ENCODE measurements at regions not wholly inside any gene's neighbourhood (a gene's known extent, or its start where the extent isn't known, plus 50 kb on each side); places are given as distances from the start of the nearest gene placed in this dataset.

DNA sequence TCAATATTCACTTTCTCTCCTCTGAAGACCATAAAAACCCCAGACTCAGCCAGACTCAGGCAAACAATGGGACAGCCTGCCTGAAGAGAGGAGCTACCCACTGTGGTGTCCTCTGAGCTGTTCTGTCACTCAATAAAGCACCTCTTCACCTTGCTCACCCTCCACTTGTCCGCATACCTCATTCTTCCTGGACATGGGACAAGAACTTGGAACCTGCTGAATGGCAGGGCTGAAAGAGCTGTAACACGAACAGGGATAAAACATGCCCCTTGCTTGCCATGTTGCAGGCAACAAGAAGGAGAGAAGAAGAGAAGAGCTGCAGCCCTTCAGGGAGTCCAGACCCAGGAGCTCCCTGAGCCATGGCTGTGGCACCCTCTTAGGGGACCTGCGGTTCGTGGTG is 86.8 kb upstream of the SEMA6A start:
- Mint-ChIP-seq H3K27me3 (ENCODE audit: low read depth in 2 of 2) (no peaks in the 10 kb centered on the region), H3K9me3 (peaks cover 8% of the 10 kb centered on the region in 2 donors), H3K36me3 (no peaks in the 10 kb centered on the region), H3K4me3 (no peak overlapping the region), H3K27ac (no peak overlapping the region), H3K4me1 (no peaks in the 10 kb centered on the region)
- H3K4me3 ChIP-seq (ENCODE audit: low read length) = no peak overlapping the region
- DNase-seq (no peak), ATAC-seq (no peak)
- no peak overlapping the region for H3K27ac ChIP-seq (ENCODE audit: low read length)
- no peaks in the 10 kb centered on the region for H3K36me3 ChIP-seq (ENCODE audit: control insufficient read depth, insufficient read depth, low read length)
- no peaks in the 10 kb centered on the region for H3K27me3 ChIP-seq (ENCODE audit: control insufficient read depth, insufficient read depth, low read length)
- no peaks in the 10 kb centered on the region for H3K4me1 ChIP-seq (ENCODE audit: control insufficient read depth, insufficient read depth, low read length)
- TF ChIP-seq, protein P1, sequence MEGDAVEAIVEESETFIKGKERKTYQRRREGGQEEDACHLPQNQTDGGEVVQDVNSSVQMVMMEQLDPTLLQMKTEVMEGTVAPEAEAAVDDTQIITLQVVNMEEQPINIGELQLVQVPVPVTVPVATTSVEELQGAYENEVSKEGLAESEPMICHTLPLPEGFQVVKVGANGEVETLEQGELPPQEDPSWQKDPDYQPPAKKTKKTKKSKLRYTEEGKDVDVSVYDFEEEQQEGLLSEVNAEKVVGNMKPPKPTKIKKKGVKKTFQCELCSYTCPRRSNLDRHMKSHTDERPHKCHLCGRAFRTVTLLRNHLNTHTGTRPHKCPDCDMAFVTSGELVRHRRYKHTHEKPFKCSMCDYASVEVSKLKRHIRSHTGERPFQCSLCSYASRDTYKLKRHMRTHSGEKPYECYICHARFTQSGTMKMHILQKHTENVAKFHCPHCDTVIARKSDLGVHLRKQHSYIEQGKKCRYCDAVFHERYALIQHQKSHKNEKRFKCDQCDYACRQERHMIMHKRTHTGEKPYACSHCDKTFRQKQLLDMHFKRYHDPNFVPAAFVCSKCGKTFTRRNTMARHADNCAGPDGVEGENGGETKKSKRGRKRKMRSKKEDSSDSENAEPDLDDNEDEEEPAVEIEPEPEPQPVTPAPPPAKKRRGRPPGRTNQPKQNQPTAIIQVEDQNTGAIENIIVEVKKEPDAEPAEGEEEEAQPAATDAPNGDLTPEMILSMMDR (IDR thresholded peaks at IDR 0.05) = no peak
- H3K9me3 ChIP-seq (ENCODE audit: control insufficient read depth, insufficient read depth, low read length) = no peaks in the 10 kb centered on the region
- WGBS (ENCODE audit: insufficient coverage) = 65% methylated on average over 4 of the region's 4 CpGs
- intact Hi-C loops (cut with micrococcal nuclease) = no loop called here

DNA sequence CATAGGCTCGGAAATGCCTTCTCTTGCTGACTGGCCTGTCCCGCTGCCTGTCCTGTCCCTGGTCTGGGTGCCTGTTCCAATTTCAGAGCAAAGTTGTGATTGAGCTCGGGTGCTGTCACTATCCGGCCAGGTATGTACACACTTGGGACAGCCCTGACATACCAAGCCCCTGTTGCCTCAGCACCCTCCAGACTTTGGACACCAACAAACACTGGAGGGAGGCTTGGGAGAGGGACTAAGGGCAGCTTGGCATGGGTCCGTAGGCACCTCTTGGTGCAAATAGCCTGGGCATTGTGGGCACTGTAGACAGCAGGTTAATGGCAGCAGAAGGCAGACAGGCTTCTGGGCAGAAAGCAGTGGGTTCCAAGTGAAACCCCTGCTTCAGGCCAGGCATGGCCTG is 86.3 kb upstream of the SEMA6A start:
- intact Hi-C loops (cut with micrococcal nuclease) = no loop called here
- H3K4me3 ChIP-seq (ENCODE audit: low read length) = no peak overlapping the region
- H3K27me3 Mint-ChIP-seq (ENCODE audit: low read depth in 2 of 2) = no peaks in the 10 kb centered on the region
- TF ChIP-seq, protein P1 (IDR thresholded peaks at IDR 0.05) = no peak
- no peaks in the 10 kb centered on the region for H3K9me3 ChIP-seq (ENCODE audit: control insufficient read depth, insufficient read depth, low read length)
- H3K36me3 ChIP-seq (ENCODE audit: control insufficient read depth, insufficient read depth, low read length) = no peaks in the 10 kb centered on the region
- H3K27me3 ChIP-seq (ENCODE audit: control insufficient read depth, insufficient read depth, low read length) = no peaks in the 10 kb centered on the region
- no peak for ATAC-seq
- no peak for DNase-seq
- H3K4me1 Mint-ChIP-seq = no peaks in the 10 kb centered on the region
- 87% methylated on average over 5 of the region's 5 CpGs for WGBS (ENCODE audit: insufficient coverage)
- no peaks in the 10 kb centered on the region for H3K4me1 ChIP-seq (ENCODE audit: control insufficient read depth, insufficient read depth, low read length)
- H3K4me3 Mint-ChIP-seq = no peak overlapping the region
- peaks cover 8% of the 10 kb centered on the region in 2 donors for H3K9me3 Mint-ChIP-seq
- no peak overlapping the region for H3K27ac ChIP-seq (ENCODE audit: low read length)
- no peaks in the 10 kb centered on the region for H3K36me3 Mint-ChIP-seq
- H3K27ac Mint-ChIP-seq = no peak overlapping the region

DNA sequence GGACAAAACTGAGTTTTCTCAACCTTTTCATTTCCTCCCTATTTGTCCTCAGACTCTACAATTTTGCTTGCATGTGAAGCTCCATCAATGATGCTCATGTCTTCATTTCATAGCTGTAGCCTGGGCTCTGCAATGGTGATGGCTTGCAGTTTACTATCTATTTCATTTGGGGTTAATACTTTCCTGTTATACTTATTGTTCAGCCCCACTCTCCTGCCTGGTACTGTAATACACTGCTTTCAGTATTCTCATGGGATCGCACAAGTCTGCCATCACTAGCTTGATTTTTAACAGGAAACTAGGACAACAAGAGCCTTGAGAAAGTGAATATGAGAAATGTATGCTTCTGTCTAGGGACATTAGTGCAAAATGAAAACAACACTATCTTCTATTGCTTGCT is 84.2 kb upstream of the SEMA6A start:
- H3K36me3 ChIP-seq (ENCODE audit: control insufficient read depth, insufficient read depth, low read length) = no peaks in the 10 kb centered on the region
- H3K27me3 ChIP-seq (ENCODE audit: control insufficient read depth, insufficient read depth, low read length) = no peaks in the 10 kb centered on the region
- Mint-ChIP-seq H3K36me3 (no peaks in the 10 kb centered on the region), H3K9me3 (peaks cover 0 to 3% of the 10 kb centered on the region in 2 donors), H3K27ac (no peak overlapping the region), H3K27me3 (ENCODE audit: low read depth in 2 of 2) (no peaks in the 10 kb centered on the region), H3K4me1 (no peaks in the 10 kb centered on the region), H3K4me3 (no peak overlapping the region)
- ATAC-seq (no peak), DNase-seq (no peak)
- WGBS (ENCODE audit: insufficient coverage) = 100% methylated on average over 1 of the region's 1 CpG
- H3K27ac ChIP-seq (ENCODE audit: low read length) = no peak overlapping the region
- intact Hi-C loops (cut with micrococcal nuclease) = no loop called here
- no peak overlapping the region for H3K4me3 ChIP-seq (ENCODE audit: low read length)
- no peaks in the 10 kb centered on the region for H3K9me3 ChIP-seq (ENCODE audit: control insufficient read depth, insufficient read depth, low read length)
- H3K4me1 ChIP-seq (ENCODE audit: control insufficient read depth, insufficient read depth, low read length) = no peaks in the 10 kb centered on the region
- TF ChIP-seq, protein P1 (IDR thresholded peaks at IDR 0.05) = no peak

DNA sequence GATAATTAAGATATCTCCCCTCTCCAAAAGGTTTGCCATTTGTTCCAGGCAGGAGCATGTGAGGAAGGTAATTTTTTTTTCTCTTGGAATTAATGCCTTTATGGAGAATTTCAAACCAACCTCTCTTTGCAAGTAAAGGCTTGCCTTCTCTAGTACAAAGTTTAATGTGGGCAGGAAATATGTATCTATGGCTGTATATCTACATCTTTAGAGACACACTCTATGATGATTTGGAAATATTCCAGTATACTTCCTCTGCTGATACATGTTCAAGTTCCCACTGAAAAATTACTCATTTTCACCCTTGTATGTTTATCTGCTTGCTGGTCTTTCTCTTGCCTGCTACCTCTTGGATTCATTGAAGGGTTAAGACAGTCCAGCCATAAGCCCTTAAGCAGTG is 83.5 kb upstream of the SEMA6A start:
- no peaks in the 10 kb centered on the region for H3K27me3 ChIP-seq (ENCODE audit: control insufficient read depth, insufficient read depth, low read length)
- Mint-ChIP-seq H3K4me3 (no peak overlapping the region), H3K9me3 (peaks cover 0 to 3% of the 10 kb centered on the region in 2 donors), H3K36me3 (no peaks in the 10 kb centered on the region), H3K27ac (no peak overlapping the region), H3K27me3 (ENCODE audit: low read depth in 2 of 2) (no peaks in the 10 kb centered on the region), H3K4me1 (no peaks in the 10 kb centered on the region)
- TF ChIP-seq, protein P1 (IDR thresholded peaks at IDR 0.05) = no peak
- no peak overlapping the region for H3K27ac ChIP-seq (ENCODE audit: low read length)
- no peaks in the 10 kb centered on the region for H3K36me3 ChIP-seq (ENCODE audit: control insufficient read depth, insufficient read depth, low read length)
- H3K4me1 ChIP-seq (ENCODE audit: control insufficient read depth, insufficient read depth, low read length) = no peaks in the 10 kb centered on the region
- no peaks in the 10 kb centered on the region for H3K9me3 ChIP-seq (ENCODE audit: control insufficient read depth, insufficient read depth, low read length)
- DNase-seq (no peak), ATAC-seq (no peak)
- H3K4me3 ChIP-seq (ENCODE audit: low read length) = no peak overlapping the region
- intact Hi-C loops (cut with micrococcal nuclease) = no loop called here
